Kidney (tissue), 13 donors: ENCODE measurements at regions not wholly inside any gene's neighbourhood (a gene's known extent, or its start where the extent isn't known, plus 50 kb on each side); places are given as distances from the start of the nearest gene placed in this dataset.

Experiments
- DNase-seq, 5 donors: peaks; one replicate each; pipeline ENCODE4 v3.0.0-alpha.2; 2013 to 2020
- FAIRE-seq: peaks from 2 replicates; lab custom pipeline; 2012; peaks lifted over from hg19 to GRCh38; lab: Jason Lieb, UNC
- H3K27ac ChIP-seq, 2 donors: one replicate each; pipeline ENCODE4 v1.7.0; 2013; ENCODE audit warnings: low read depth in 2 of 2, low read length in 2 of 2, inconsistent platforms in 1 of 2
- H3K27me3 ChIP-seq: one replicate; pipeline ENCODE4 v1.7.1; 2013; ENCODE audit warnings: low read length, inconsistent platforms; ENCODE audit not compliant: control insufficient read depth, insufficient read depth
- H3K36me3 ChIP-seq, 3 donors: one replicate each; pipeline versions ENCODE4 v1.7.0 to v1.7.1; 2013; ENCODE audit warnings: low read length in 3 of 3, control low read depth in 1 of 3, inconsistent platforms in 1 of 3; ENCODE audit not compliant: insufficient read depth in 3 of 3, control insufficient read depth in 2 of 3
- H3K4me1 ChIP-seq, 3 donors: one replicate each; pipeline versions ENCODE4 v1.7.0 to v1.7.1; 2013; ENCODE audit warnings: low read length in 3 of 3, inconsistent platforms in 1 of 3, low read depth in 1 of 3; ENCODE audit not compliant: control insufficient read depth in 2 of 3, insufficient read depth in 2 of 3
- H3K4me3 ChIP-seq, 3 donors: one replicate each; pipeline versions ENCODE4 v1.7.0 to v1.8.1; 2013; ENCODE audit warnings: low read length in 3 of 3, control low read depth in 1 of 3, inconsistent platforms in 1 of 3
- H3K9ac ChIP-seq, 3 donors: one replicate each; pipeline versions ENCODE4 v1.7.0 to v1.7.1; 2013; ENCODE audit warnings: low read length in 3 of 3, control low read depth in 1 of 3, inconsistent platforms in 1 of 3
- H3K9me3 ChIP-seq, 3 donors: one replicate each; pipeline versions ENCODE4 v1.7.0 to v1.7.1; 2013; ENCODE audit warnings: low read length in 3 of 3, control low read depth in 1 of 3, inconsistent platforms in 1 of 3; ENCODE audit not compliant: control insufficient read depth in 2 of 3, insufficient read depth in 1 of 3
- intact Hi-C: fragments of 100-400 bp; cut with DNase I; formaldehyde crosslinking; loops from one replicate; pipeline ENCODE4 v1.11.1; 2022
- TF ChIP-seq, protein P1 (sequence below): IDR thresholded peaks from 3 replicates; pipeline ENCODE4 v1.5.1; 2012; ENCODE audit warnings: mild to moderate bottlenecking, moderate library complexity, borderline replicate concordance; ENCODE audit not compliant: insufficient read depth; ENCODE audit errors: extremely low read depth
- donor health status: control.
- donor health status: control.
- donor health status: control.
- donor health status: control.
- donor health status: control.
- donor health status: DM: yes; HTN: yes; CAD: no.
- donor health status: Normal renal cell carcinoma (clear cell type).

DNA sequence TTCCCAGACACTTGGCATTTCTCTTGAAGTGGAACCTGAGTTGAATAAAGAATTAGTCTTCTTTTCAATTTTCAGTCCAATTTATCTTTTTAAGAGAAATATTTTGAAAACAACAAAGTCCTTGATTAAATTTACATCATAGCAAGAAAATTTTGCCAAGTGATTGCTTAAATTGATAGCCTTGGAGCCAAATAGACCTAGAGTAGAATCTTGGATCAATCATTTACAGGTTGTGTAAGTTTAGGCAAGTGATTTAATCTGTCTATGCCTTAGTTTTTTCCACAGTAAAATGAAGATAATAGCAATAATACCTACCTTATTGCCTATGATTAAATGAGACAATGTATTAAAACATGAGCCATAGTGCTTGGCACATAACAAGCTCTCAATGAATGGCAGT lies 113.9 kb downstream of the LHX9 start:
- Histone ChIP-seq H3K9ac (no peak overlapping the region), H3K9me3 (no peaks in the 10 kb centered on the region), H3K36me3 (no peaks in the 10 kb centered on the region), H3K27me3 (no peaks in the 10 kb centered on the region), H3K4me3 (no peak overlapping the region), H3K27ac (no peak overlapping the region), H3K4me1 (no peaks in the 10 kb centered on the region)
- TF ChIP-seq, protein P1, sequence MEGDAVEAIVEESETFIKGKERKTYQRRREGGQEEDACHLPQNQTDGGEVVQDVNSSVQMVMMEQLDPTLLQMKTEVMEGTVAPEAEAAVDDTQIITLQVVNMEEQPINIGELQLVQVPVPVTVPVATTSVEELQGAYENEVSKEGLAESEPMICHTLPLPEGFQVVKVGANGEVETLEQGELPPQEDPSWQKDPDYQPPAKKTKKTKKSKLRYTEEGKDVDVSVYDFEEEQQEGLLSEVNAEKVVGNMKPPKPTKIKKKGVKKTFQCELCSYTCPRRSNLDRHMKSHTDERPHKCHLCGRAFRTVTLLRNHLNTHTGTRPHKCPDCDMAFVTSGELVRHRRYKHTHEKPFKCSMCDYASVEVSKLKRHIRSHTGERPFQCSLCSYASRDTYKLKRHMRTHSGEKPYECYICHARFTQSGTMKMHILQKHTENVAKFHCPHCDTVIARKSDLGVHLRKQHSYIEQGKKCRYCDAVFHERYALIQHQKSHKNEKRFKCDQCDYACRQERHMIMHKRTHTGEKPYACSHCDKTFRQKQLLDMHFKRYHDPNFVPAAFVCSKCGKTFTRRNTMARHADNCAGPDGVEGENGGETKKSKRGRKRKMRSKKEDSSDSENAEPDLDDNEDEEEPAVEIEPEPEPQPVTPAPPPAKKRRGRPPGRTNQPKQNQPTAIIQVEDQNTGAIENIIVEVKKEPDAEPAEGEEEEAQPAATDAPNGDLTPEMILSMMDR, result no peak
- FAIRE-seq (no peak), DNase-seq (no peak)
- intact Hi-C loops, result no loop called here

DNA sequence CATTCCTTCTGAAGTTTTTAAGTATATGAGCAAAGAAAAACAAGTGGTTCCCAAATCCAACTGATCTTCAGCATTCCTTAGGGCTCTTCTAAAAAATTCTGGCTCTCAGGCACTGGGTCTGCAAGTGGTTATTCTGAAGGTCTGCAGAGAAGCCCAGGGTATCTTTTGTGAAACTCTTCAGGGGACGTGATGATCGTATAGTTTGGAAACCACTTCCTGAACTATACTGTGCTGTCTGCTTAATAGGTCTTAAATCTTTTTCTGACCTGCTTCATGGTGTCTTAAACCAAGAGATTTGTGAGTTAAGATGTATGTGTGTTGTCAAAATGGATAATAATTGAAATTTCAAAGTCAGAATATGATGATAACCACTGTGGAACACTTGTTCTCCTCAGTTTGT lies 115.5 kb downstream of the LHX9 start:
- no peak overlapping the region for H3K9ac ChIP-seq
- intact Hi-C loops, result no loop called here
- FAIRE-seq, result no peak
- H3K27ac ChIP-seq, result no peak overlapping the region
- H3K4me3 ChIP-seq, result no peak overlapping the region
- no peak for DNase-seq
- no peaks in the 10 kb centered on the region for H3K36me3 ChIP-seq
- H3K4me1 ChIP-seq, result no peaks in the 10 kb centered on the region
- H3K27me3 ChIP-seq, result no peaks in the 10 kb centered on the region
- no peaks in the 10 kb centered on the region for H3K9me3 ChIP-seq
- TF ChIP-seq, protein P1, result no peak

DNA sequence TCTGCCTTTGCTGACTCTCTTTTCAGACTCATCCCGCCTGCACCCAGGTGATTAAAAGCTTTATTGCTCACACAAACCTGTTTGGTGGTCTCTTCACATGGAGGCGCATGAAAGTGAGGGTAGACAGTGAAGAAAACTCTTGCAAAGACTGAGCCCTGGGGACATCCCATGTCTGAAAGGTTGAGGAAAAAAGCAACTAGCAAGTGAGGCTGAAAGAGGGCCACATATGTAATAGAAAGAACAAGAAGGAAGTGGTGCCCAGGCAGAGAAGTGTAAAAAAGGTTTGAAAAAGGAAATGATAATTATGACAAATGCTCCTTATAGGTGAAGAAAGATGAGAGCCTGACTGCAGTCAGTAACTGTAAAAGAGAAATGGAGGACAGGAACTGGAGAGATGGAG lies 115.9 kb upstream of the NEK7 start:
- H3K9me3 ChIP-seq, result no peaks in the 10 kb centered on the region
- H3K27ac ChIP-seq, result no peak overlapping the region
- FAIRE-seq (no peak), DNase-seq (no peak)
- H3K4me1 ChIP-seq, result no peaks in the 10 kb centered on the region
- intact Hi-C loops, result no loop called here
- H3K27me3 ChIP-seq, result no peaks in the 10 kb centered on the region
- TF ChIP-seq, protein P1, result no peak
- no peak overlapping the region for H3K9ac ChIP-seq
- no peaks in the 10 kb centered on the region for H3K36me3 ChIP-seq
- no peak overlapping the region for H3K4me3 ChIP-seq

DNA sequence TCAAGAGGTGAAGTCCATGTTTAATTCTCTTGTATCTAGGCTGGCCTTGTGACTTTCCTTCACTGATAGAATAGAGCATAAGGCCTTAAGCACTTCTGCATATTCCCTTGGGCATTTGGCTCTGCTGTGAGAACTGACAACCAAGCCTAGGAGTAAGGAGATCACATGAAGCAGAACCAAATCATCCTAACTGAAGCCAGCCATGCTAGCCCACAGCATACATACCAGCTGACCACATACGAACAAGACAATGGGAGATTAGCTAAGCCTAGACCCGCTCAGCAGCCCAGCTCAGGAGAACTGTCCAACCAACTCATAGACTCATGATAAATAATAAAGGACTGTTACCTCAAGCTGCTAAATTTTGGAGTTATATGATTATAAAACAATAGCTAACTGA lies 114.6 kb upstream of the NEK7 start:
- FAIRE-seq, result no peak
- intact Hi-C loops, result no loop called here
- no peak overlapping the region for H3K9ac ChIP-seq
- H3K27ac ChIP-seq, result no peak overlapping the region
- no peaks in the 10 kb centered on the region for H3K36me3 ChIP-seq
- no peaks in the 10 kb centered on the region for H3K9me3 ChIP-seq
- no peaks in the 10 kb centered on the region for H3K4me1 ChIP-seq
- H3K4me3 ChIP-seq, result no peak overlapping the region
- TF ChIP-seq, protein P1, result no peak
- DNase-seq, result no peak
- H3K27me3 ChIP-seq, result no peaks in the 10 kb centered on the region
